GM19395 (cell line): ENCODE measurements at regions not wholly inside any gene's neighbourhood (a gene's known extent, or its start where the extent isn't known, plus 50 kb on each side); places are given as distances from the start of the nearest gene placed in this dataset.

Experiments used
- ATAC-seq: cut with Tn5 transposase; IDR thresholded peaks from one replicate; pipeline ENCODE4 v1.9.1; 2021; ENCODE audit warnings: mild to moderate bottlenecking, moderate library complexity; ENCODE audit not compliant: unreplicated experiment

DNA sequence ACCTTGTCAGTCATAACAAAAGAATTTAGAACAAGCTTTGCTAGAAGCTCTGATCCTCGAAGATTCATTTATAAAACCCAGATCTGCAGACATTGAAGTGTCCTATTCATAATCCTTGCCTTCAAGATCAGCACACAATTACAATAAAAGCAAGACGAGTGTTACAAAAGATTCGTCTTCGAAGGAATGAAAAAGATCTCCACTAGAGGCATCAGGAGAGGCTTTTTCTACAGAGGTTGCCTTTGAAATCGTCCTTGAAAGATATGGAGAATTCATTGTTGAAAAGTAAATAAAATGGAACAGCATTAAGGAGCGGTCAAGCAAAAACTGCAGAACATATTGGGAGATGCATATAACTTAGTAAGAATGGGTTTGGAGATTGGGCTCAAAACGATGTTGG, 146.4 kb downstream of the BMP4 start:
- no peak for ATAC-seq

DNA sequence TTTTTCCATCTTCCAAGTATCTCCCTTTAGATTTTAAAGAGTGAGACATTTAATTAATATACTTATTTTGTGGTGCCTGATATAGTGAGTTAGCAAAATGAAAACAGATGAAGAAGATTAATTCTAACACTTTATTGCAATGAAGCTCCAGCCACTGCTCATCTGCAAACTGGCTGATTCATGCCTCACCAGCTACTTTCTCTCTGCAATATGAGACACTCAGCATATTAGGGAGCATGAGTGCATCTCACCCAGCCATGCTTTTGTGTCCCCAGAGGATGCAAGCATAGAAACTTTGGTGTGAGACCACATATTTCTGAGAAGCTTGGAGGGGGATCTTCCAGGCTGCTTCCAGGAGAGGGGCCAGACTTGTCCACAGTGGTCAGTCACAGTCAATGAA, 148.6 kb downstream of the BMP4 start:
- ATAC-seq, result no peak

GRCh38 chr14:53807542-53807941, 149.1 kb downstream of the BMP4 start:
- no peak for ATAC-seq

DNA sequence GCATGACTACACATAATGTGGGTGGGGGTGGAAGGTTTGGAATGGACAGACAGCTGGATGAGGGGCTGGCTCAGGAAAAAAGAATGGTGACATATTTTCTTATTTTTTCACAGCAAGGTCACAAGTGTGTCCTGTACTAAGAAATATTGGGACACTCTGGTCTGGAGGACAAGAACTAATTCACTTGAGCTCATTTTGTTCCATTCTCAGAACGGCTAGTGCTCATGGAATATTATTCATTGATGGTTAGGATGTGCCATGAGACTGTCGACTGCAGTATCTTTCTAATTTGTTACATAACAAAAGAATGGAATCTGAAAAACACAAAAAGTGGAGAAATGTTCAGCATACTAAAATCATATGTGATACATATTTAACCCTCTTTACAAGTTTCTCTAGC, 149.5 kb downstream of the BMP4 start:
- no peak for ATAC-seq

GRCh38 chr14:53796734-53797133, 159.9 kb downstream of the BMP4 start:
- no peak for ATAC-seq

DNA sequence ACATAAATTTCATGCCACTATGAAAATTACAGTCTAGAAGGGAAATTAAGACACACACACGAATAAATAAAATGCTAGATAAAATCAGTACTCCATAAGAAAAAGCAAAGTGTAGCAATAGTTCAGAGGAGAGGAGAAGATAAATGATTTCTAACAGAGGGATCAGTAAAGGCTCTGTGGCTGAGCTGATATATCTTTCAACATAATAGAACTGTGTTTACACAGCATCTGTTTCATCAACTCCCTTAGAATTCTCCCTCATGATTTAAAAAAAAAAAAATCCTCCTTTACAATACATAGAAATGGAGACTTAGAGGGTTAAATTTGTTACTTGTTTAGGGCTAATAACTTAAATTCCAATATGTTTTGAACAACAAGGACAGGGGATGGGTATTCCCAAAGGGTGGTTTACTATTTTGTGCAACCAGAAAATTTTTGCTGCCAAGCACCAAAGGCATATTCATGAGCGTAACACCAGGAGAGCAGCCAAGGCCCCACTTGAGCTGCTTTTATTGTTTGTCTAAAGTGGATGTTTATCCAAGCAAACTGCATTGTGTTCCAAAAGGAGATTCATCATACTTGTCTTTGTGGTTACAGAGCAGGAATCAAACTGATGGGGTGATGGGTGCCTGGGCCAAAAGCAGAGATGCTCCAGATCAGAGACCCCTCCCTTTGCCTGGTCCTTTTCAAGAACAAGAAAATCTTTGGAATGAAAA, 162.7 kb downstream of the BMP4 start:
- ATAC-seq, result no peak

DNA sequence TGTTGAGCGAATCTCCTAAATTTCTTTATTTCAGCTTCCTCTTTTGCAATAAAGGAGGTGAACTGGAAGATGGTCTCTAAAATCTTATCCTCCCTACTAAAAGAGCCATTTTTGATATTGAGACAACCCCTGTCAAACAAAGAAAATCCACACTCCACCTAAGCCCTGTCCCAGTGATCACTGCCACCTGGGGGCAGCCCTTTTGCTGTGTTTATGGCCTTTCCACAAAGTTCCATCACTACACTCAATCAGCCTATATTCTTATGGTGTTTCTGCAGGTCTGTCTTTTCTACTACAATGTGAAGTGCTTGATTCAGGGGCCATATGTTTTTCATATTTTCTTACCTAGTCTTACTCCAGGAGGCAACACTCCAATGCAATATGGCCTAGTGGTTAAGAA, 163.7 kb downstream of the BMP4 start:
- no peak for ATAC-seq

DNA sequence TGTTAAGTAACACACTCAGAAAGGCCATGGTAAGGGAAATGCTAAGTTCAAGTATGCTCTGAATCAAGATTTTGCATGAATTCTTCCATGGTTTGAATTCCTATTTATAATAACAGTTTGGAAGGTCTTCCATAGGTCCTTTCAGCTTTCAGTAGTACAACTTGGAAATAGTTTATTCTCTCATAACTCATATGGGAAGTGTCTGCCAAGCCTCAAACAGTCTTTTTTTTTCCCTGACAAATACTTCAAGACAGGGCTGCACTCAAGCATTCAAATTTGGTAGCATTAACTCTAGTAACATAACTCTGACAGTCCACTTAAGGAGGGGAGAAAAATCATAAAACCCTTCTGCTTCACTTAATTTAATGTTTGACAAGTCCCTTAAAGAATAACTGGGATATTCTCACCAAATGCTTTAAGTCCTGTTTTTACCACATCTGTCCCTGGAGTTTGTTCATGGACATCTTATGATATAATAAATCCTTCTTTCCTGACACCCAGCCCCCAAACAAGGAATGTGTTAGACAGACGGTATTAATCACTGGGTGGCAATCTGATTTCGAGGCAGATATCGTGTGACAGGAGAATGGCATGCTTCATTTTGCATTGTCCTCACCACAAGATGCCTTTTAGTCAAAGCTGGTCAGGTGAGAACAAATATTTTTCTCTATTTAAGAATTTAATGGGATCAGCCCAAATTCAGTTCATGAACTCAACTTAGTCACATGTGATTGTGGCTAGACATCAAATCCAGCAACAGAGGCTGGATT, 165.7 kb downstream of the BMP4 start:
- ATAC-seq, result no peak

- ATAC-seq, result no peak
Measured at GRCh38 chr14:53788566-53788965, 168.1 kb downstream of the BMP4 start.

GRCh38 chr14:53786045-53786444, 170.6 kb downstream of the BMP4 start:
- ATAC-seq, result no peak

DNA sequence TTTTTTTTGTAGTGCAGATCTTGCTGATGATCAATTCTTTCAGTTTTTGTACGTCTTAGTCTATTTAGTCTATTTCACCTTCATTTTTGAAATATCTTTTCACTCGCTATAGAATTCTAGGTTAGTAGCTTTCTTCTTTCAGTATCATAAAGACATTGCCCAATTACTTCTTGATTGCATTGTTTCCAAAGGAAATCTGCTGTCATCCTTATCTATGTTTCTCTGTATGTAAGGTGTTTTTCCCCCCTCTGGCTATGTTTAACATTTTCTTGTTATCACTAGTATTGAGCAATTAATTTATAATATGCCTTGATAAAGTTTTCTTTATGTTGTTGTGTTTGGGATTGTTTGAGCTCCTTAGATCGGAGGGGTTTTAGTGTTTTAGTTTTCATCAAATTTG, 171.9 kb downstream of the BMP4 start:
- ATAC-seq, result no peak

- ATAC-seq, result no peak
Measured at GRCh38 chr14:53783256-53783655, 173.4 kb downstream of the BMP4 start.

DNA sequence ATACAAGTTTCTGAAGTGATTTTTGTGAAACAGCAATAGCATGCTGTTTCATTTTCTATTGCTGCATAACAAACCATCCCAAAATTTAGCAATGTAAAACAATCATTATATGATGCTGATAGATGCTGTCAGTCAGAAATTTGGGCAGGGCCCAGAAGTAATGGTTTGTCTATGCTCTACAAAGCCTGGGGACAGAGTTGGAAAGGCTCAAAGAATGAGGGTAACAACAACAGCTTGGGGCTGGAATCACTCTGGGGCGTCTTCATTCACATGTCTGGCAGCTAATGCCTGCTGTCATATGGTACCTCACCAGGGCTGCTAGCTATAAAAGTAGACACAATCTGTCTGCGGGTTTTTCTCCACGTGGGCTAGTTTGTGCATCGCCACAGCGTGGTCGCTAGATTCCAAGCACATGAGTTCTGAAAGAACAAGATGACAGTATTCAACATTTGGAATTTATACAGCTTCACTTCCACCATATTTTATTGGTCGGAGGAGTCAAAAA, 176.5 kb downstream of the BMP4 start:
- no peak for ATAC-seq

DNA sequence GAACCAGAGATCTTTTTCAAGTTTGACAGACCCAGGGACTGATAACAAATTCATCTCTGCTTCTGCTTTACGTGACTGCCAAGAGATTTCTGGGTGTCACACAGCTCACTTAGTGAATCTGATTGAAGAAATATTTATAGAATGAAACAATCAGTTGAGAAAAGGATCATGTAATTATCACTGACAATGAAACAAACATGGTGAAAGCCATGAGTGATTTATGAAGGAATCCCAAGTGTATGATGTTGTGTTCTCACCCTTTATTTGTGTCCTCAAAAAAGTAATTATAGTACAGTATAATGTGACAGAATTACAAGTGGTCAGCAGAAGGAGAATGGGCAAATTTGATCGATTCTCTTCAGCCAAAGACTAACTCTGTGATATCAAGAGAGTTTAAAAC, 177.3 kb downstream of the BMP4 start:
- no peak for ATAC-seq

DNA sequence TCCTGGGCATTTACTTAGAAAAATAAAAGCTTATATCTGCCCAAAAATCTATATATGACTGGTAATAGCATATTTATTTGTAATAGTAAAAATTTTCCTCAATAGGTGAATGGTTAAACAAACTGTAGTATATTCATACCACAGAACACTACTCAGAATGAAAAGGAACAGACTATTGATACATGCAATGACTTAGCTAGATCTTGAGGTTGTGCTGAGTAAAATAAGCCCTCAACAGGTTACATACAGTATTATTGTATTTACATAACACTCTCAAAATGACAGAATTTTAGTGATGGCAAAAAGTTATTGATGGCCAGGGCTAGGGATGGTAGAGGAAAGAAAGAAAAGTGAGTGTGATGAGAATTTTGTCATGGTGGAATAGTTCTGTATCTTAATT, 178.4 kb downstream of the BMP4 start:
- ATAC-seq, result no peak

DNA sequence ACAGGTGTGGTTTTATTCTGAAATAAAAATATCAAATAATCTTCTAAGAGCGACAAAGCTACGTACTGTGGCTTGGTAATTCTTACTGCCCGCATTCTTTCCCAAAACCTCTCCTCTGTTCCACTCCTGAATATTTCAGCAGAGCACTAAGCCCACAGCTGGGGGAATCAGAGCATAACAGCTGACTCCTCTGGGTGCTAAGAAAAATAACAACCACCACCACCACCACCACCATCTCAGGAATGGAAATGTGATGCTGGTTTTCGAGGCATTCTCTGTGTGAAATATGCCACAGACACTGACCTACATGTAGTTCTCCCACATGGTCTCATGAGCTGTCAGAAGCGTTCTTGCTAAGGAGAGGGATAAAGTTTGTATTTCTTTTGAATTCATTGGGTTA, 183.7 kb downstream of the BMP4 start:
- no peak for ATAC-seq

GRCh38 chr14:53767566-53767965, 189.1 kb downstream of the BMP4 start:
- no peak for ATAC-seq

GRCh38 chr14:53766601-53767000, 190.0 kb downstream of the BMP4 start:
- ATAC-seq, result no peak

GRCh38 chr14:53766106-53766505, 190.5 kb downstream of the BMP4 start:
- ATAC-seq, result no peak

DNA sequence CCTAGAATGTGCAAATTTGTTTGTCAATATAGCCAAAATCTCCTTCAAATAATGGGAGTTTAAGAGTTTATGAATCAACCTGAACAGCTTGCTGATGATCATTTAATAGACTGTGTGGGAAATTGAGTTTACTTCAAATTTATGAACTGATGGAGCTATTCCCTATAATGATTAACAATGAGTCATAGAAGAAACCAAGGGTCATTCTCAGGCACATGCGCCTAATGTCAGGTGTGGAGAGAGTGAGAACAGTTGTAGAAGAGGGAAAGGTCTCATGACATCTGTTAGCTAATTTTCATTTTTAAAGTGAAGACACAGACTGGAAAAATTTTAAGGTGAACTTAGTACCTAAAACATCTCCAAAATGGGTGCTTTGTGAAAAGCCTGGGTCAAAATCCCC, 191.8 kb downstream of the BMP4 start:
- ATAC-seq, result no peak

GRCh38 chr14:53758141-53758540, 198.5 kb downstream of the BMP4 start:
- no peak for ATAC-seq

GRCh38 chr14:53757732-53758131, 198.9 kb downstream of the BMP4 start:
- ATAC-seq, result no peak
